Neuronal stem cell (in vitro differentiated cells): ENCODE measurements at regions not wholly inside any gene's neighbourhood (a gene's known extent, or its start where the extent isn't known, plus 50 kb on each side); places are given as distances from the start of the nearest gene placed in this dataset.

ENCODE experiments used
- DNase-seq: peaks from one replicate; pipeline ENCODE4 v3.0.0-alpha.2; 2013; ENCODE audit warnings: low spot score
- H2AFZ ChIP-seq: one replicate; pipeline ENCODE4 v1.6.1; 2013; ENCODE audit warnings: mild to moderate bottlenecking, low read length, inconsistent platforms
- H2AK5ac ChIP-seq: 2 replicates; pipeline ENCODE4 v1.6.1; 2013; ENCODE audit warnings: low read depth, mild to moderate bottlenecking, inconsistent platforms, low read length, moderate library complexity, mixed read lengths
- H2BK120ac ChIP-seq: 2 replicates; pipeline ENCODE4 v1.6.1; 2013; ENCODE audit warnings: low read depth, mild to moderate bottlenecking, inconsistent platforms, low read length, moderate library complexity, mixed read lengths
- H2BK12ac ChIP-seq: one replicate; pipeline ENCODE4 v1.6.1; 2013; ENCODE audit warnings: low read length, inconsistent platforms
- H2BK15ac ChIP-seq: 2 replicates; pipeline ENCODE4 v1.6.1; 2013; ENCODE audit warnings: mild to moderate bottlenecking, low read length, inconsistent platforms, mixed read lengths
- H2BK5ac ChIP-seq: one replicate; pipeline ENCODE4 v1.6.1; 2013; ENCODE audit warnings: inconsistent platforms, mild to moderate bottlenecking, low read length, moderate library complexity
- H3K14ac ChIP-seq: one replicate; pipeline ENCODE4 v1.6.1; 2013; ENCODE audit warnings: low read length, inconsistent platforms
- H3K18ac ChIP-seq: 2 replicates; pipeline ENCODE4 v1.6.1; 2013; ENCODE audit warnings: low read length, inconsistent platforms
- H3K23ac ChIP-seq: 2 replicates; pipeline ENCODE4 v1.6.1; 2013; ENCODE audit warnings: low read depth, mild to moderate bottlenecking, mixed read lengths, low read length, inconsistent platforms; ENCODE audit not compliant: poor library complexity
- H3K27ac ChIP-seq: replicated peaks from 3 replicates; pipeline ENCODE4 v1.5.1; 2013; ENCODE audit warnings: low read length, inconsistent platforms
- H3K27me3 ChIP-seq, 3 experiments: 2 replicates each; pipeline ENCODE4 v1.6.1; 2013; ENCODE audit warnings: low read length in 3 of 3, mild to moderate bottlenecking in 2 of 3, inconsistent platforms in 1 of 3, low read depth in 1 of 3, mixed read lengths in 1 of 3, moderate library complexity in 1 of 3; ENCODE audit not compliant: control insufficient read depth in 3 of 3, insufficient read depth in 3 of 3
- H3K36me3 ChIP-seq, 2 donors: replicated peaks in 1 of 2; 2 replicates each; pipeline ENCODE4 v1.6.1; 2013; ENCODE audit warnings: low read length in 2 of 2; ENCODE audit not compliant: control insufficient read depth in 2 of 2, insufficient read depth in 2 of 2
- H3K4ac ChIP-seq: 2 replicates; pipeline ENCODE4 v1.6.1; 2013; ENCODE audit warnings: inconsistent platforms, mild to moderate bottlenecking, low read length, moderate library complexity
- H3K4me1 ChIP-seq, 2 donors: 1 replicate in 1 of 2; 2 replicates in 1 of 2; pipeline ENCODE4 v1.6.1; 2013; ENCODE audit warnings: low read length in 2 of 2, low read depth in 1 of 2; ENCODE audit not compliant: control insufficient read depth in 2 of 2, insufficient read depth in 1 of 2
- H3K4me2 ChIP-seq: one replicate; pipeline ENCODE4 v1.6.1; 2013; ENCODE audit warnings: mild to moderate bottlenecking, low read length, inconsistent platforms; ENCODE audit not compliant: insufficient read depth, poor library complexity, severe bottlenecking
- H3K4me3 ChIP-seq, 2 donors: 2 replicates each; pipeline ENCODE4 v1.5.1; 2013; ENCODE audit warnings: low read length in 2 of 2, mild to moderate bottlenecking in 2 of 2, inconsistent platforms in 1 of 2, moderate library complexity in 1 of 2
- H3K79me1 ChIP-seq: one replicate; pipeline ENCODE4 v1.6.1; 2013; ENCODE audit warnings: low read depth, mild to moderate bottlenecking, inconsistent platforms, low read length, moderate library complexity
- H3K9ac ChIP-seq: one replicate; pipeline ENCODE4 v1.6.1; 2013; ENCODE audit warnings: mild to moderate bottlenecking, low read depth, low read length, inconsistent platforms; ENCODE audit not compliant: poor library complexity
- H3K9me3 ChIP-seq, 2 donors: replicated peaks in 1 of 2; 2 replicates each; pipeline versions ENCODE3 to v1.6.1; 2013; ENCODE audit warnings: low read length in 2 of 2, mild to moderate bottlenecking in 2 of 2, inconsistent platforms in 1 of 2, low read depth in 1 of 2, mixed read lengths in 1 of 2, moderate library complexity in 1 of 2; ENCODE audit not compliant: control insufficient read depth in 2 of 2, insufficient read depth in 1 of 2
- H4K8ac ChIP-seq: one replicate; pipeline ENCODE4 v1.6.1; 2013; ENCODE audit warnings: low read depth, mild to moderate bottlenecking, inconsistent platforms, low read length, moderate library complexity
- H4K91ac ChIP-seq: one replicate; pipeline ENCODE4 v1.6.1; 2013; ENCODE audit warnings: low read length, low read depth, mild to moderate bottlenecking, inconsistent platforms; ENCODE audit not compliant: poor library complexity
- WGBS, 2 donors: extraction: QIAGEN DNeasy Blood & Tissue Kit; methylation state at CpG; one replicate each; pipeline ENCODE4 v1.1.7; 2013; ENCODE audit warnings: missing lambda C conversion rate in 2 of 2, mixed read lengths in 1 of 2; ENCODE audit not compliant: insufficient read length in 2 of 2, insufficient replicate concordance in 1 of 2; ENCODE audit errors: extremely low coverage in 2 of 2; 5-methylcytosine and 5-hydroxymethylcytosine counted together

- H3K9me3 ChIP-seq: no peaks in the 10 kb centered on the region
- H2BK15ac ChIP-seq: no peak overlapping the region
- no peak overlapping the region for H3K4me3 ChIP-seq
- no peaks in the 10 kb centered on the region for H3K79me1 ChIP-seq
- no peak overlapping the region for H4K8ac ChIP-seq
- no peak overlapping the region for H2BK120ac ChIP-seq
- no peak overlapping the region for H3K9ac ChIP-seq
- no peak overlapping the region for H3K18ac ChIP-seq
- no peak overlapping the region for H3K14ac ChIP-seq
- no peaks in the 10 kb centered on the region for H3K36me3 ChIP-seq
- no peak overlapping the region for H3K4me2 ChIP-seq
- H3K27me3 ChIP-seq: no peaks in the 10 kb centered on the region
- no peak for DNase-seq
- no peaks in the 10 kb centered on the region for H3K4me1 ChIP-seq
- H3K23ac ChIP-seq: no peak overlapping the region
- no peak overlapping the region for H3K4ac ChIP-seq
- H3K27ac ChIP-seq: no peak overlapping the region
- H2BK12ac ChIP-seq: no peak overlapping the region
- H4K91ac ChIP-seq: no peak overlapping the region
- H2AK5ac ChIP-seq: no peak overlapping the region
- H2AFZ ChIP-seq: no peak overlapping the region
- no peak overlapping the region for H2BK5ac ChIP-seq
These were observed 126.7 kb upstream of the SLC27A6 start for GRCh38 chr5:128838623-128839022.

- no peak overlapping the region for H3K9ac ChIP-seq
- no peak overlapping the region for H2AFZ ChIP-seq
- H3K4me3 ChIP-seq: no peak overlapping the region
- H2BK5ac ChIP-seq: no peak overlapping the region
- no peak overlapping the region for H3K4me2 ChIP-seq
- peaks cover 0 to 2% of the 10 kb centered on the region in 2 donors for H3K4me1 ChIP-seq
- H3K79me1 ChIP-seq: no peaks in the 10 kb centered on the region
- H3K36me3 ChIP-seq: peaks cover 0 to 2% of the 10 kb centered on the region in 2 donors
- H3K27ac ChIP-seq: no peak overlapping the region
- no peaks in the 10 kb centered on the region for H3K9me3 ChIP-seq
- H2BK15ac ChIP-seq: no peak overlapping the region
- H2BK120ac ChIP-seq: no peak overlapping the region
- H3K4ac ChIP-seq: no peak overlapping the region
- H3K27me3 ChIP-seq: no peaks in the 10 kb centered on the region
- no peak overlapping the region for H3K23ac ChIP-seq
- H4K8ac ChIP-seq: no peak overlapping the region
- H3K14ac ChIP-seq: no peak overlapping the region
- DNase-seq: no peak
- no peak overlapping the region for H4K91ac ChIP-seq
- H3K18ac ChIP-seq: no peak overlapping the region
- no peak overlapping the region for H2BK12ac ChIP-seq
- no peak overlapping the region for H2AK5ac ChIP-seq
These were observed 123.0 kb upstream of the SLC27A6 start for GRCh38 chr5:128842241-128842640.

GRCh38 chr5:128844354-128844923 lies 120.8 kb upstream of the SLC27A6 start:
- Histone ChIP-seq H3K27me3 (no peaks in the 10 kb centered on the region), H3K4me1 (peaks cover 0 to 2% of the 10 kb centered on the region in 2 donors), H3K27ac (no peak overlapping the region), H2BK15ac (no peak overlapping the region), H3K4me2 (no peak overlapping the region), H3K14ac (no peak overlapping the region), H3K9me3 (no peaks in the 10 kb centered on the region), H2AK5ac (no peak overlapping the region), H3K4ac (no peak overlapping the region), H2BK120ac (no peak overlapping the region), H3K36me3 (peaks cover 0 to 2% of the 10 kb centered on the region in 2 donors), H3K4me3 (no peak overlapping the region), H4K8ac (no peak overlapping the region), H2AFZ (no peak overlapping the region), H3K23ac (no peak overlapping the region), H2BK12ac (no peak overlapping the region), H3K79me1 (no peaks in the 10 kb centered on the region), H3K9ac (no peak overlapping the region), H2BK5ac (no peak overlapping the region), H3K18ac (no peak overlapping the region), H4K91ac (no peak overlapping the region)
- DNase-seq: peak; percentile 6
- no CpG with 5 or more reads among the region's 2 CpGs for WGBS, 2 donors

- H2AFZ ChIP-seq: no peak overlapping the region
- H3K9me3 ChIP-seq: no peaks in the 10 kb centered on the region
- H4K8ac ChIP-seq: no peak overlapping the region
- no peak overlapping the region for H2BK15ac ChIP-seq
- no peak overlapping the region for H4K91ac ChIP-seq
- no peak overlapping the region for H3K14ac ChIP-seq
- H2AK5ac ChIP-seq: no peak overlapping the region
- no peak overlapping the region for H3K23ac ChIP-seq
- no peak overlapping the region for H3K9ac ChIP-seq
- H3K4me2 ChIP-seq: no peak overlapping the region
- H3K4ac ChIP-seq: no peak overlapping the region
- no peaks in the 10 kb centered on the region for H3K79me1 ChIP-seq
- H2BK12ac ChIP-seq: no peak overlapping the region
- peaks cover 0 to 2% of the 10 kb centered on the region in 2 donors for H3K4me1 ChIP-seq
- no peak for DNase-seq
- H2BK5ac ChIP-seq: no peak overlapping the region
- no peak overlapping the region for H3K4me3 ChIP-seq
- H3K27ac ChIP-seq: no peak overlapping the region
- H3K27me3 ChIP-seq: no peaks in the 10 kb centered on the region
- no peak overlapping the region for H2BK120ac ChIP-seq
- peaks cover 0 to 2% of the 10 kb centered on the region in 2 donors for H3K36me3 ChIP-seq
- no peak overlapping the region for H3K18ac ChIP-seq
These were observed 115.2 kb upstream of the SLC27A6 start for GRCh38 chr5:128850049-128850448.
